ENCODE measurements at regions not wholly inside any gene's neighbourhood (a gene's known extent, or its start where the extent isn't known, plus 50 kb on each side); places are given as distances from the start of the nearest gene placed in this dataset.

DNA sequence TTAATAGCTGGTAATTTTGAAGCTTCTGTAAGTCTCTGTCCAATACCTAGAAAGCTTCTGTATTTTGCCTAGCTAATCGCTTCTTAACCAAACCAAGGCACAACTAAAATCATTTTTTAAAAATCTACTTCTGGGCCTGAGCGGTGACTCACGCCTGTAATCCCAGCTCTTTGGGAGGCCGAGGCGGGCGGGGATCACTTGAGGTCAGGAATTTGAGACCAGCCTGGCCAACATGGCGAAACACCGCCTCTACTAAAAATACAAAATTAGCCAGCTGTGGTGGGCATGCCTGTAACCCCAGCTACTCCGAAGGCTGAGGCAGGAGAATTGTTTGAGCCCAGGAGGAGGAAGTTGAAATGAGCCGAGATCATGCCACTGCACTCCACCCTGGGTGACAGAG, 148.6 kb upstream of the FIGN start:
- H3K27ac ChIP-seq, result no peak overlapping the region
- no peak for DNase-seq (ENCODE audit: low spot score in 2 of 2)
- H3K36me3 ChIP-seq, result no peaks in the 10 kb centered on the region
- intact Hi-C loops (cut with DNase I; ENCODE audit: low total_unique reads), result no loop called here
- no peaks in the 10 kb centered on the region for H3K4me1 ChIP-seq
- H3K4me3 ChIP-seq, result no peak overlapping the region
- TF ChIP-seq POLR2A (IDR thresholded peaks at IDR 0.05), result no peak
- no peaks in the 10 kb centered on the region for H3K27me3 ChIP-seq
- no peaks in the 10 kb centered on the region for H3K9me3 ChIP-seq

DNA sequence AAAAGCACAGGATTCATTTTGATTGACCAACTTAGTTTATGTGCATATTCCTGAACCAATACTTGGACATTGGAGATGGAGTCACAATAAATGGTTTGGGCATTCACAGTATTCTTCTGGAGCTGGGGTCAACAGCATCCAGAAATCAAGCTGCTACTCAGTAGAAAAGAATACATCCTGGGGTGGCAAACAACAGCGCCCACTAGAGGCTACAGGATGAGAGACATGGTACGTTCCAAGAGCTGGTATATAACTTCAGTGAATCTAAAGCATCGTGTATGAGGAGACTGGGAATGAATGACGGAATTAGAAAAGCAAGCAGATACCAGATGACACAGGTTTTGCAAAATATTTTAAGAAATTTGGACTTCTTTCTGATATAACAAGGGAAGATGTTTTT, 142.9 kb upstream of the FIGN start:
- H3K27me3 ChIP-seq, result no peaks in the 10 kb centered on the region
- H3K4me3 ChIP-seq, result no peak overlapping the region
- TF ChIP-seq POLR2A (IDR thresholded peaks at IDR 0.05) (no peak), POLR2AphosphoS5 (IDR thresholded peaks at IDR 0.05) (no peak)
- TF ChIP-seq, protein P1, sequence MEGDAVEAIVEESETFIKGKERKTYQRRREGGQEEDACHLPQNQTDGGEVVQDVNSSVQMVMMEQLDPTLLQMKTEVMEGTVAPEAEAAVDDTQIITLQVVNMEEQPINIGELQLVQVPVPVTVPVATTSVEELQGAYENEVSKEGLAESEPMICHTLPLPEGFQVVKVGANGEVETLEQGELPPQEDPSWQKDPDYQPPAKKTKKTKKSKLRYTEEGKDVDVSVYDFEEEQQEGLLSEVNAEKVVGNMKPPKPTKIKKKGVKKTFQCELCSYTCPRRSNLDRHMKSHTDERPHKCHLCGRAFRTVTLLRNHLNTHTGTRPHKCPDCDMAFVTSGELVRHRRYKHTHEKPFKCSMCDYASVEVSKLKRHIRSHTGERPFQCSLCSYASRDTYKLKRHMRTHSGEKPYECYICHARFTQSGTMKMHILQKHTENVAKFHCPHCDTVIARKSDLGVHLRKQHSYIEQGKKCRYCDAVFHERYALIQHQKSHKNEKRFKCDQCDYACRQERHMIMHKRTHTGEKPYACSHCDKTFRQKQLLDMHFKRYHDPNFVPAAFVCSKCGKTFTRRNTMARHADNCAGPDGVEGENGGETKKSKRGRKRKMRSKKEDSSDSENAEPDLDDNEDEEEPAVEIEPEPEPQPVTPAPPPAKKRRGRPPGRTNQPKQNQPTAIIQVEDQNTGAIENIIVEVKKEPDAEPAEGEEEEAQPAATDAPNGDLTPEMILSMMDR (IDR thresholded peaks at IDR 0.05), result no peak
- no peaks in the 10 kb centered on the region for H3K9me3 ChIP-seq
- intact Hi-C loops (cut with DNase I; ENCODE audit: low total_unique reads), result no loop called here
- no peaks in the 10 kb centered on the region for H3K36me3 ChIP-seq
- no peak overlapping the region for H3K27ac ChIP-seq
- H3K4me1 ChIP-seq, result no peaks in the 10 kb centered on the region
- no peak for DNase-seq (ENCODE audit: low spot score in 2 of 2)

DNA sequence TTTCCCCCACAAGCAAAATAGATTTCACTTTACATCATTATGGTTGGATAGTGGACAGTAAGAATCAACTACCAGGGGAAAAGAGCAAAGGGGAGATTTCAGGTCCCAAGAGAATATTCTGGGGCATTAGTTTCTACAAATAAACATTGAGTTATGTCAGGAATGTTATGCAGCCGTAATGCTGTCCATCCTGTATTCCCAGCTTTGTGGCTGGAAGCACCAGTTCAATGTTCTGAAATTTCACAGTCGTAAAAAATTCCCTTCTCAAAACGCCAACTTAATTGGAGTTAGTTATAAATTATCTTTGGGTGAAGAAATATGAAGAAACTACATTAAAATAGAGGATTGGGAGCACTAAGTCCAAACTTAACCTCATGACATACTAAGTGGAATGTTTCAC, 141.5 kb upstream of the FIGN start:
- Histone ChIP-seq H3K27me3 (no peaks in the 10 kb centered on the region), H3K4me1 (no peaks in the 10 kb centered on the region), H3K27ac (no peak overlapping the region), H3K4me3 (no peak overlapping the region), H3K9me3 (no peaks in the 10 kb centered on the region), H3K36me3 (no peaks in the 10 kb centered on the region)
- no peak for DNase-seq (ENCODE audit: low spot score in 2 of 2)
- intact Hi-C loops (cut with DNase I; ENCODE audit: low total_unique reads), result no loop called here
- TF ChIP-seq, protein P1 (IDR thresholded peaks at IDR 0.05), result no peak
- TF ChIP-seq POLR2AphosphoS5 (IDR thresholded peaks at IDR 0.05), result no peak

DNA sequence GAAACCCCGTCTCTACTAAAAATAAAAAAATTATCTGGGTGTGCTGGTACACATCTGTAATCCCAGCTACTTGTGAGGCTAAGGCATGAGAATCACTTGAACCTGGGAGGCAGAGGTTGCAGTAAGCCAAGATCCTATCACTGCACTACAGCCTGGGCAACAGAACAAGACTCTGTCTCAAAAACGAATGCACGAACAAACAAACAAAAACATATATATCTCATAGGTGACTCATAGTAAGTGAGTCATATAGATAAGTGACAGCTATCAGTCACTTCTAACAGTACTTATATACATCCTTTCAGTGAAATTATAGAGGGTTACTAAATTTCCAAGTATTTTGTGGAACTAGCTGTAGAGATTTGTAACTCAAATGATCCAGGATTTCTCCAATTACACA, 127.3 kb upstream of the FIGN start:
- H3K4me1 ChIP-seq, result no peaks in the 10 kb centered on the region
- H3K4me3 ChIP-seq, result no peak overlapping the region
- H3K9me3 ChIP-seq, result no peaks in the 10 kb centered on the region
- TF ChIP-seq POLR2AphosphoS5 (IDR thresholded peaks at IDR 0.05) (no peak), POLR2A (IDR thresholded peaks at IDR 0.05) (no peak)
- TF ChIP-seq, protein P1 (IDR thresholded peaks at IDR 0.05), result no peak
- H3K27ac ChIP-seq, result no peak overlapping the region
- no peaks in the 10 kb centered on the region for H3K27me3 ChIP-seq
- intact Hi-C loops (cut with DNase I; ENCODE audit: low total_unique reads), result no loop called here
- DNase-seq (ENCODE audit: low spot score in 2 of 2), result no peak
- no peaks in the 10 kb centered on the region for H3K36me3 ChIP-seq

DNA sequence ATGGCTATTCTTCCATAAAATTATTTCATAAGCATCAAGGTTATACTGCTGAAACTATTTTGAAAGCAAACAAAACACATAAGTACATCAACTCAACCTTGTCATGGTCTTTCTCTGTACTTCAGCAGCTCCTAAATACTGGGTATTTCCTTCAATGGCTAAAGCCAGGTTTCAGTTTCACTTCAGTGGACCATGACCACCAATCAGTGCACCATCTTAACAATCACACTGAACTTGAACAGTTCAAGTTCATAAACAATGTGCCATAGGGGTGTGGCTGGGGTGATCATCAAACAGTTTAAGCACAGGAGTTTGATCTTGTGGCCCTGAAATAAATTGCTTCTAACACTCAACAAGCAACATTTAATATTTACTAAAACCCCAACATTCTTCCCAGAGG, 124.1 kb upstream of the FIGN start:
- no peaks in the 10 kb centered on the region for H3K4me1 ChIP-seq
- intact Hi-C loops (cut with DNase I; ENCODE audit: low total_unique reads), result no loop called here
- no peaks in the 10 kb centered on the region for H3K9me3 ChIP-seq
- no peak overlapping the region for H3K27ac ChIP-seq
- no peak overlapping the region for H3K4me3 ChIP-seq
- DNase-seq (ENCODE audit: low spot score in 2 of 2), result no peak
- no peaks in the 10 kb centered on the region for H3K27me3 ChIP-seq
- TF ChIP-seq, protein P1 (IDR thresholded peaks at IDR 0.05), result no peak
- TF ChIP-seq POLR2AphosphoS5 (IDR thresholded peaks at IDR 0.05) (no peak), POLR2A (IDR thresholded peaks at IDR 0.05) (no peak)
- no peaks in the 10 kb centered on the region for H3K36me3 ChIP-seq

DNA sequence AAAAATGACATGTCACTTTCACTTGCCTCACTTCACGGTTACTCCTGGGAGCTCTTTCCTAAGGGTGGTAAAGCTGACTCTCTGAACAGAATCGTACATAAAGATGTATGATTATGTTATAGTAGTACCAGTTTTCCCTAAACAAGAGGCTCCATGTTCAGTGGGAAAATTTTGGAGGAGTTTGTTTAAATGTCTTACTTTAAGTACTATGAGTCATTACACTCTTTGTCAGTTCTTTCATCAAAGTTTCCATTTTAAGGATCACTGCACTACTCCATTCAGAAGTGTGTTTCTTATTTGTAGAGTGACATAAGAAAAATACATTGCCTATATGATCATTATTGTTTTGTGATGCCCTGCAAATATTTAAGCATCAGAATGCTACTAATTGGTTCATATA, 121.1 kb upstream of the FIGN start:
- Histone ChIP-seq H3K9me3 (no peaks in the 10 kb centered on the region), H3K36me3 (no peaks in the 10 kb centered on the region), H3K4me3 (no peak overlapping the region), H3K4me1 (no peaks in the 10 kb centered on the region), H3K27ac (no peak overlapping the region), H3K27me3 (no peaks in the 10 kb centered on the region)
- DNase-seq (ENCODE audit: low spot score in 2 of 2), result no peak
- no peak for TF ChIP-seq POLR2A (IDR thresholded peaks at IDR 0.05)
- TF ChIP-seq, protein P1 (IDR thresholded peaks at IDR 0.05), result no peak
- no peak for TF ChIP-seq POLR2AphosphoS5 (IDR thresholded peaks at IDR 0.05)
- intact Hi-C loops (cut with DNase I; ENCODE audit: low total_unique reads), result no loop called here
